HEK293T (cell line): ENCODE measurements at regions not wholly inside any gene's neighbourhood (a gene's known extent, or its start where the extent isn't known, plus 50 kb on each side); places are given as distances from the start of the nearest gene placed in this dataset.

Experiments
- CTCF ChIA-PET: fragments of 350-600 bp; formaldehyde crosslinking; extraction: SDS; loops from one replicate; lab custom pipeline; 2021; ENCODE audit warnings: antibody characterized with exemption, inconsistent platforms; lab: Yijun Ruan, JAX
- POLR2A ChIA-PET: fragments of 350-600 bp; formaldehyde crosslinking; extraction: SDS; loops from one replicate; lab custom pipeline; 2020; ENCODE audit warnings: antibody characterized with exemption, inconsistent platforms; lab: Yijun Ruan, JAX
- DNase-seq: peaks from one replicate; pipeline ENCODE4 v3.0.0; 2012; ENCODE audit warnings: mixed read lengths; ENCODE audit errors: extremely low spot score
- ARNT ChIP-seq: fragments of 450-650 bp; IDR thresholded peaks from 2 replicates; pipeline ENCODE4 v1.6.1; 2017; ENCODE audit warnings: mild to moderate bottlenecking
- BHLHE40 ChIP-seq: fragments of 450-650 bp; IDR thresholded peaks from 2 replicates; pipeline ENCODE4 v1.6.1; 2016; ENCODE audit warnings: mild to moderate bottlenecking, moderate library complexity, borderline replicate concordance
- CTBP1 ChIP-seq: fragments of 450-650 bp; IDR thresholded peaks from 2 replicates; pipeline ENCODE4 v1.6.1; 2016; ENCODE audit warnings: borderline replicate concordance
- ELF4 ChIP-seq: fragments of 450-650 bp; IDR thresholded peaks from 2 replicates; pipeline ENCODE4 v1.6.1; 2017; ENCODE audit warnings: antibody characterized with exemption
- FOXA1 ChIP-seq: fragments of 450-650 bp; IDR thresholded peaks from 2 replicates; pipeline ENCODE4 v1.6.1; 2016; ENCODE audit warnings: mild to moderate bottlenecking
- FOXK2 ChIP-seq: fragments of 450-650 bp; IDR thresholded peaks from 2 replicates; pipeline ENCODE4 v1.6.1; 2016; ENCODE audit warnings: mild to moderate bottlenecking
- FOXM1 ChIP-seq: fragments of 450-650 bp; IDR thresholded peaks from 2 replicates; pipeline ENCODE4 v1.6.1; 2017; ENCODE audit warnings: mild to moderate bottlenecking, borderline replicate concordance
- HDGF ChIP-seq: fragments of 450-650 bp; IDR thresholded peaks from 2 replicates; pipeline ENCODE4 v1.6.1; 2017; ENCODE audit warnings: antibody characterized with exemption, borderline replicate concordance
- L3MBTL2 ChIP-seq: fragments of 450-650 bp; conservative IDR thresholded peaks from 2 replicates; pipeline ENCODE4 v1.6.1; 2016; ENCODE audit warnings: mild to moderate bottlenecking
- LEF1 ChIP-seq: fragments of 450-650 bp; IDR thresholded peaks from 2 replicates; pipeline ENCODE4 v1.6.1; 2017; ENCODE audit warnings: mild to moderate bottlenecking, borderline replicate concordance
- NFRKB ChIP-seq: fragments of 450-650 bp; IDR thresholded peaks from 2 replicates; pipeline ENCODE4 v1.6.1; 2016; ENCODE audit warnings: mild to moderate bottlenecking, moderate library complexity
- SP1 ChIP-seq: fragments of 450-650 bp; IDR thresholded peaks from 2 replicates; pipeline ENCODE4 v1.6.1; 2017
- SUZ12 ChIP-seq: fragments of 450-650 bp; IDR thresholded peaks from 2 replicates; pipeline ENCODE4 v1.6.1; 2016; ENCODE audit warnings: mild to moderate bottlenecking
- TARDBP ChIP-seq: fragments of 450-650 bp; IDR thresholded peaks from 2 replicates; pipeline ENCODE4 v1.6.1; 2016
- ZNF384 ChIP-seq: fragments of 450-650 bp; IDR thresholded peaks from 2 replicates; pipeline ENCODE4 v1.6.1; 2016
- TF ChIP-seq, protein P1 (sequence below): fragments of 450-650 bp; IDR thresholded peaks from 2 replicates; pipeline ENCODE4 v1.6.1; 2016

DNA sequence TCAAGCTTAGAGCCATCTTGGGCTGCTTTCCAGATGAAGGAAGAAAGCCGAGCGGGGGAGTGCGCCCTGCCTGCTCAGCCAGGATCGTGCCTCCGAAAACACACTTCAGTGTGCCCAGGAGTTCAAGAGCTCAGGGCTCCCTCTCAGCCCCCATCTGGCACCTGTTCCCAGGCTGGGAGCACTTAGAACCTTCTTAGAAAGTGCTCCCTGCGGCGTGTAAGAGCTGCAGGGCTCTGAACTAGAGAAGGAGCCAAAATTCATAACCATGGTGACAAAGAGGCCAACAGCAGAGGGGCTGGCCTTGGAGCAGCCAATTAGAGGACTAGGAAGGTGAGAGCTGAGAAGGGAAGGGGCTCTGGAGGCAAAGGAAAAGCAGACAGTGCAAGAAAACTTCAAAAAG lies 59.0 kb upstream of the TNRC6C start:
- DNase-seq, result no peak
- ChIA-PET POLR2A (interaction anchor here (2.5 kb wide), 1 partner anchor 58 kb away, joined by 16 read pairs; the partner anchor contains the start of gene TNRC6C), CTCF (no interaction called here)
- no peak for TF ChIP-seq FOXM1
- no peak for TF ChIP-seq ZNF384
- TF ChIP-seq ARNT, result no peak
- no peak for TF ChIP-seq SUZ12
- TF ChIP-seq ELF4, result no peak
- TF ChIP-seq LEF1, result no peak
- no peak for TF ChIP-seq TARDBP
- no peak for TF ChIP-seq BHLHE40
- TF ChIP-seq FOXA1, result no peak
- no peak for TF ChIP-seq FOXK2
- no peak for TF ChIP-seq L3MBTL2
- TF ChIP-seq, protein P1, sequence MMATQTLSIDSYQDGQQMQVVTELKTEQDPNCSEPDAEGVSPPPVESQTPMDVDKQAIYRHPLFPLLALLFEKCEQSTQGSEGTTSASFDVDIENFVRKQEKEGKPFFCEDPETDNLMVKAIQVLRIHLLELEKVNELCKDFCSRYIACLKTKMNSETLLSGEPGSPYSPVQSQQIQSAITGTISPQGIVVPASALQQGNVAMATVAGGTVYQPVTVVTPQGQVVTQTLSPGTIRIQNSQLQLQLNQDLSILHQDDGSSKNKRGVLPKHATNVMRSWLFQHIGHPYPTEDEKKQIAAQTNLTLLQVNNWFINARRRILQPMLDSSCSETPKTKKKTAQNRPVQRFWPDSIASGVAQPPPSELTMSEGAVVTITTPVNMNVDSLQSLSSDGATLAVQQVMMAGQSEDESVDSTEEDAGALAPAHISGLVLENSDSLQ, result no peak

DNA sequence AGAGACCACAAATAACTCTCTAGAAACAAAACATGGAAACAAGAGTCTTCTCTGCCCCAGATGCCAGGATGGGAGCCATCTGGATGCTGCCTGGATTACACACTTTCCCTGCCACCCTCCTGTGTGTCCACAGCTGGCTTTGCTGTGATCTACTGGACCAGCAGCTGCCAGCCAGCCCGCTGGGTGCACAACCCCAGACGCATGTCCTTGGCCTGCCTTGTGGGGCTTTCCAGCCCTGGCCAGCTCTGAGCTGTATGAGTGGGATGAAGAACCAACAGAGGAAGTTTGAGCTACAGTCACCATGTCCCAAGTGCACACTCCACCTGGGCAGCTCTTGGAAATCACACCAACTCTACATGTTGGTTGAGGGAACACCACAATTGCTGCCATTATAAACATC lies 57.0 kb upstream of the TNRC6C start:
- ChIA-PET CTCF (interaction anchor here (0.6 kb wide), 1 partner anchor 239 kb away, joined by 3 read pairs; no protein-coding TSS in a partner anchor), POLR2A (no interaction called here)
- no peak for TF ChIP-seq HDGF
- no peak for TF ChIP-seq L3MBTL2
- no peak for TF ChIP-seq ARNT
- no peak for TF ChIP-seq NFRKB
- no peak for TF ChIP-seq ELF4
- no peak for TF ChIP-seq SP1
- TF ChIP-seq FOXK2, result no peak
- TF ChIP-seq LEF1, result no peak
- no peak for TF ChIP-seq CTBP1
- no peak for TF ChIP-seq BHLHE40
- TF ChIP-seq FOXA1, result no peak
- no peak for TF ChIP-seq ZNF384
- TF ChIP-seq, protein P1, result no peak
- no peak for TF ChIP-seq FOXM1
- no peak for TF ChIP-seq SUZ12
- no peak for DNase-seq

DNA sequence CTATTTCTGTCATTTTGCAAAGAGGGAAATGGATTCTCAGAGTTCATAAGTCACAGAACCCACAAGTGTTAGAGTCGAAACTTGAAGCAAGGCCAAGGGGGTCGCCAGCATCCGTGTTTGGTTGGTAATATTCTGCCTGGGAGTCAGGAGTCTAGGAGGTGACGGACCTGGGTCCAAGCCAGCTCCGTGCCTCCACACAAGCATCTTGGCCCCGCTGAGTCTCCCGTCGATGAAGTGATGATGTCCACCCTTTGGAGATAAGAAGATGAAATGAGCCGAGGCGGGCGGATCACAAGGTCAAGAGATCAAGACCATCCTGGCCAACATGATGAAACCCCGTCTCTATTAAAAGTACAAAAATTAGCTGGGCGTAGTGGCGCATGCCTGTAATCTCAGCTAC lies 53.2 kb upstream of the TNRC6C start:
- TF ChIP-seq, protein P1, result no peak
- no peak for TF ChIP-seq FOXK2
- CTCF ChIA-PET, result no interaction called here
- no peak for DNase-seq
- POLR2A ChIA-PET, result interaction anchor here (2.7 kb wide), 1 partner anchor 53 kb away, joined by 10 read pairs; the partner anchor contains the start of gene TNRC6C

DNA sequence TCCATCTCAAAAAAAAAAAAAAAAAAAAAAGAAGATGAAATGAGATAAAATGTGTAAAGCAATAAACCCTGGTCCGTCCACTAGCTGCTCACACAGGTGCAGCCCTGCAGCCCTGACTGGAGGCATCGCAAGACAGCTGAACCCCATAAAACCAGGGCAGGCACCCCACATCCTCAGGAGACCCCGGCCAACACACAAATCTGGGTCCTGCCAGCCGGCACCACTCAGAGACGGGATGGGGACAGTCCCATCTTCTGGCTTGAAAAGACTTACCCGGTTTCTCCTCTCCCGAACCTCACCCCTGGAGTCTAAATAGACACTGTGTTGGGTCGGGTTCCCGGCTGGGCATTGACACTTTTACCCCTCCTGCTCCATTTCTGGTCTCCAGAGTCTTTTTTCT lies 52.7 kb upstream of the TNRC6C start:
- TF ChIP-seq, protein P1, result no peak
- no peak for TF ChIP-seq ARNT
- TF ChIP-seq TARDBP, result no peak
- TF ChIP-seq L3MBTL2, result no peak
- no peak for TF ChIP-seq ELF4
- no peak for TF ChIP-seq FOXM1
- no peak for TF ChIP-seq BHLHE40
- TF ChIP-seq FOXA1, result no peak
- DNase-seq, result no peak
- POLR2A ChIA-PET, result interaction anchor here (2.7 kb wide), 1 partner anchor 52 kb away, joined by 10 read pairs; the partner anchor contains the start of gene TNRC6C
- CTCF ChIA-PET, result no interaction called here

DNA sequence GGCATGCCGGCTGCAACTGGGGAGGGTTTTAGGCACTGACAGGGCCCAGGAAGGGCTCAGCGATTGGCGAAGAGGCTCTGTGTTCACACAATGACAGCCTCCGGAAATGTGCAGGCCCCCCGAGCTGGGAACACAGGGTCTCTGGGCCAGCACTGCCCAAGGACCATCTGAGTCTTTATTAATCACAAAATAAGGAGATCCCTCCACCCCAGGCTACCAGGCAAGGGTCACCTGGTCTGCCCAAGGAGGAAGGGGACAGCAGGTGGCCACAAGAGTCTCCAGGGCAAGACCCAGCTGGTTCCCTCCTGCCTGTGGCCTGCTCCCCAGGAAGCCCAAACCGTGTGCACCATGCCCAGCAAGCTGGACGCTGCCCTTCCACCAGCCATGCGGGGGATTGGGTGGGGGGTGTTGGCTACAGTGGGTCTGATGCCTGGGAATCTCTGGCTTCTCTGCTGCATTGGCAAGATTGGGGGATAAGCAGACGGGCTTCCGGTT lies 52.1 kb upstream of the TNRC6C start:
- TF ChIP-seq ELF4 (no peak), CTBP1 (no peak), BHLHE40 (no peak), HDGF (no peak), ARNT (no peak), SP1 (no peak), FOXK2 (no peak), TARDBP (no peak), SUZ12 (no peak), LEF1 (no peak), NFRKB (no peak), FOXA1 (no peak), L3MBTL2 (no peak), ZNF384 (no peak), FOXM1 (no peak)
- TF ChIP-seq, protein P1, result no peak
- DNase-seq, result no peak
- ChIA-PET POLR2A (no interaction called here), CTCF (interaction anchor here (0.6 kb wide), 1 partner anchor 9 kb away, joined by 4 read pairs; no protein-coding TSS in a partner anchor)
